Fibroblast of peridontal ligament (primary cell): ENCODE measurements at regions not wholly inside any gene's neighbourhood (a gene's known extent, or its start where the extent isn't known, plus 50 kb on each side); places are given as distances from the start of the nearest gene placed in this dataset.

ENCODE experiments used
- DNase-seq: peaks from one replicate; pipeline ENCODE4 v3.0.0-alpha.2; 2010; ENCODE audit errors: extremely low read depth

GRCh38 chr17:72407931-72408330 lies 287.1 kb downstream of the SOX9 start:
- no peak for DNase-seq

- DNase-seq: no peak
Observed at GRCh38 chr17:72408641-72409040, 287.8 kb downstream of the SOX9 start.

- no peak for DNase-seq
Observed at GRCh38 chr17:72409405-72410002, 288.7 kb downstream of the SOX9 start.

GRCh38 chr17:72411124-72411563 lies 290.3 kb downstream of the SOX9 start:
- DNase-seq: no peak

GRCh38 chr17:72412650-72413076 lies 291.8 kb downstream of the SOX9 start:
- peak; percentile 39 for DNase-seq

GRCh38 chr17:72413077-72414031 lies 292.5 kb downstream of the SOX9 start:
- no peak for DNase-seq

- DNase-seq: no peak
Observed at GRCh38 chr17:72414032-72414396, 293.2 kb downstream of the SOX9 start.

GRCh38 chr17:72414967-72415853 lies 294.4 kb downstream of the SOX9 start:
- no peak for DNase-seq

GRCh38 chr17:72416054-72416675 lies 295.3 kb downstream of the SOX9 start:
- DNase-seq: no peak

- DNase-seq: no peak
Observed at GRCh38 chr17:72416905-72417304, 296.1 kb downstream of the SOX9 start.

GRCh38 chr17:72417627-72418026 lies 296.8 kb downstream of the SOX9 start:
- no peak for DNase-seq

GRCh38 chr17:72419866-72420774 lies 299.3 kb downstream of the SOX9 start:
- DNase-seq: no peak

- DNase-seq: no peak
Observed at GRCh38 chr17:72420775-72421127, 299.9 kb downstream of the SOX9 start.

GRCh38 chr17:72421128-72422092 lies 300.6 kb downstream of the SOX9 start:
- peak; percentile 45 for DNase-seq

GRCh38 chr17:72422204-72422504 lies 301.3 kb downstream of the SOX9 start:
- no peak for DNase-seq

GRCh38 chr17:72422505-72423285 lies 301.9 kb downstream of the SOX9 start:
- peak; percentile 46 for DNase-seq

GRCh38 chr17:72423286-72423589 lies 302.4 kb downstream of the SOX9 start:
- DNase-seq: peak; percentile 12

GRCh38 chr17:72423718-72424117 lies 302.9 kb downstream of the SOX9 start:
- no peak for DNase-seq

GRCh38 chr17:72424505-72425117 lies 303.8 kb downstream of the SOX9 start:
- no peak for DNase-seq
